HG02642 (cell line): ENCODE measurements at regions not wholly inside any gene's neighbourhood (a gene's known extent, or its start where the extent isn't known, plus 50 kb on each side); places are given as distances from the start of the nearest gene placed in this dataset.

ENCODE experiments used
- ATAC-seq: cut with Tn5 transposase; IDR thresholded peaks from one replicate; pipeline ENCODE4 v1.9.1; 2021; ENCODE audit warnings: mild to moderate bottlenecking; ENCODE audit not compliant: unreplicated experiment, poor library complexity

- ATAC-seq, result no peak
Observed at GRCh38 chr2:30046396-30046795, 100.4 kb upstream of the YPEL5 start.

DNA sequence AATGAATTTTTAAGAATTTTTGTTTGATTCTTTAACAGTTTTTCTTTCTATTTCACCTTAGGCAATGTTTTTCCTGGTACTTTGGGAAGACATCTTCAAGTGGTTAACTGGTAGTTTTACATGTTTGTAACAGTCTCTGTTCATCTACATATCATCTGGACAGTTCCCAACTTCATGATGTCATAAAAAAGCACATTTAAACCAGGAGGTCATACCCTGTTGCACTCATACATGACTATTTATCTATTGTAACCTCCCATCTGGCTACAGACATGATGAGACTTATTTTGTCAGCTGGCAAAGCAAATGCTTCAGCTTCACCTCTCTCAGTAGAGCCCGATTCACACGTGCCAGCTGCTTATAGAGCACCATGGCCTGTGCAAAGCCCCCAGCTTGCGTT is 99.8 kb upstream of the YPEL5 start:
- ATAC-seq, result no peak

GRCh38 chr2:30048636-30049175 is 98.1 kb upstream of the YPEL5 start:
- no peak for ATAC-seq

- no peak for ATAC-seq
Observed at GRCh38 chr2:30055548-30055947, 91.3 kb upstream of the YPEL5 start.

DNA sequence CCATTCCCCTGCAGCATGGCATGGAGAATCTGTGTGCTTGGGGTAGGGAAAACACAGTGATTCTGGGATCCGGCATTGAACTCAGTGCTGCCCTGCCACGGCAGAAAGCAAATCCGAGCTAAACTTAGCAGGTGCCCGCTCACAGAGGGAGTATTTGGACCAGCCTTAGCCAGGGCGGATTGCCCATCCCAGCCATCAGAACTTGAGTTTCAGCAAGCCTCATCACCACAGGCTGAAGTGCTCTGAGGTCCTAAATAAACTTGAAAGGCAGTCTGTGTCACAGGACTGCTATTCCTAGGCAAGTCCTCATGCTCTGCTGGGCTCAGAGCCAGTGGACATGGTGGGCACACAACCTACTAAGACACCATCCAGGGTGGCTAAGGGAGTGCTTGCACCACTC is 86.2 kb upstream of the YPEL5 start:
- no peak for ATAC-seq

DNA sequence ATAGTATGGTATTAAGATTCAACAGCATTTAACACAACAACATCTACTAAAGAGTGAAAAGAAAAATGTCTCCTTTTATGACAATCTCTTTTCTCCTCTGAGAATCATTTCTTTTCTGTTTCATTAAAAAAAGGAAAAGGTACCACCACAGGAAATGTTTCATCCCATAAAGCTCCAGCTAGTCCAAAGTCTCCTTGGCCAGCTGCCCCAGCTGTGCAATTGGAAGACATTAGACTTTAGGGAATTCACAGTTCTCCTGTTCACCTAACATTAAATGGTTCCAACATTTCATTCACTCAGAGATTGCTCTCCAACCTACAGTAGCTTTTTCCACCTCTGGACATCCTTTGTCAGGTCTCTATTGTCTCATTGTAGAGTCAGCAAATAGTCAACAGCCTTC is 78.7 kb upstream of the YPEL5 start:
- no peak for ATAC-seq

- peak; percentile 73 for ATAC-seq
Observed at GRCh38 chr2:30072250-30072842, 74.5 kb upstream of the YPEL5 start.

GRCh38 chr2:30073523-30073922 is 73.3 kb upstream of the YPEL5 start:
- no peak for ATAC-seq

- ATAC-seq, result no peak
Observed at GRCh38 chr2:30074023-30074422, 72.8 kb upstream of the YPEL5 start.

GRCh38 chr2:30078521-30078920 is 68.3 kb upstream of the YPEL5 start:
- ATAC-seq, result no peak

DNA sequence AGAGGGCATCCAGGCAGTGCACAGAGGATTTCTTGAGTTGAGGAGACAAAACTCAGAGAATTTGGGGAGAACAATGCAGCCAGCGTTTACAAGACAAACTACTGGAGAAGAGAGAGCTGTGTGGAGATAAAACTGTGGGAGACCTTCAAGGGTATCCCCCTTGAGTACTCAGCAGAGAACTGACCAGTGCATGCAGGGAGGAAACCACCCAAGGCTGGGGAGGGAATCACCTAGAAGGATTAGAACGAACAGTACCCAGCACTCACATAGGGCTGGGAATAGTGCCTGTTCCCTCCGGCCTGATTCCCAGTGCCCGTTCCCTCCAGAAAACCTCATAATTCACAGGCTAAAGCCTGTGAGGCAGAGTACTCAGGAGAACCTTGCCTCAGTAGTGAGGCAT is 61.9 kb upstream of the YPEL5 start:
- no peak for ATAC-seq

DNA sequence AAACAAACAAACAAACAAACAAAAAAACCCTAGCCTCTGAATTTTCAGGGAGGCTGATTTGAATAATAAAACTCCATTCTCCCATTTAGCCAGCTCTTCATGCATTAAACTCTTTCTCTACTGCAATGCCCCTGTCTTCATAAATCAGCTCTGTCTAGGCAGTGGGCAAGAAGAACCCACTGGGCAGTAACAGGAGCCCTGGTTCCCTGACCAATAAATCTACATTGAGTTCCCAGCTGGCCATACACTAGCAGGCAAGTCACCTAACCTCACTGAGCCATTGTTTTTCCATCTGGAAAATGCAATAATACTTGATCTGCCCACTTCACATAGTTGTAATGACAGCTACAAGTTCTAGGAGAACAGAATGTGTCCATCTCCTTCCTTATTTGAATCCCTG is 57.6 kb upstream of the YPEL5 start:
- no peak for ATAC-seq

DNA sequence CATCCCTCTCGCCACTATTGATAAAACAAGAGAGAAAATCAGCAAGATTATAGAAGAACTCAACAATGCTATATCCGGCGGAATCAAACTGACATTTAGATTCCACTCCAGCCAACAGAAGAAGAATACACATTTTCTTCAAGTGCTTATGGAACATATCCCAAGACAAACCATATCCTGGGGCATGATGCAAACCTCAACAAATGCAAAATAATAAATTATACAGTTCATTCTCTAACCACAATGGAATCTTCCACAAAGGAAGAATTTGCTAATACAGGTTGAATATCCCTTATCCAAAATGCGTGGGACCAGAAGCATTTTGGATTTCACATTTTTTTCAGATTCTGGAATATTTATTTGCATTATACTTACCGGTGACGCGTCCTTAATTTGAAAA is 51.4 kb upstream of the YPEL5 start:
- no peak for ATAC-seq

GRCh38 chr2:30096451-30096850 is 50.4 kb upstream of the YPEL5 start:
- ATAC-seq, result no peak
